ENCODE measurements at regions not wholly inside any gene's neighbourhood (a gene's known extent, or its start where the extent isn't known, plus 50 kb on each side); places are given as distances from the start of the nearest gene placed in this dataset.

- TF ChIP-seq GABPA (IDR thresholded peaks at IDR 0.05 in 1 of 2, conservative IDR thresholded peaks at IDR 0.05 in 1 of 2) (no peak), CTCF (IDR thresholded peaks at IDR 0.05; ENCODE audit: low read depth, low read length, missing input control) (no peak), EGR1 (IDR thresholded peaks at IDR 0.05; ENCODE audit: low read depth in 2 of 2) (no peak), HNF4A (conservative IDR thresholded peaks at IDR 0.05) (no peak), YY1 (IDR thresholded peaks at IDR 0.05) (no peak), REST (IDR thresholded peaks at IDR 0.05) (no peak), ATF3 (IDR thresholded peaks at IDR 0.05) (no peak), JUND (IDR thresholded peaks at IDR 0.05) (no peak)
Measured at GRCh38 chr10:28113202-28113601, 114.3 kb upstream of the ODAD2 start.

Data from liver (tissue), 3 donors.